ENCODE measurements at regions not wholly inside any gene's neighbourhood (a gene's known extent, or its start where the extent isn't known, plus 50 kb on each side); places are given as distances from the start of the nearest gene placed in this dataset.

GRCh38 chr2:204355688-204356087, 189.6 kb upstream of the PARD3B start:
- Mint-ChIP-seq H3K27me3 (ENCODE audit: low read depth) (no peaks in the 10 kb centered on the region), H3K36me3 (ENCODE audit: insufficient read depth in 1 of 3, low read depth in 3 of 3) (no peaks in the 10 kb centered on the region), H3K4me3 (no peak overlapping the region), H3K27ac (no peak overlapping the region), H3K9me3 (no peaks in the 10 kb centered on the region), H3K4me1 (peaks cover 0 to 4% of the 10 kb centered on the region in 2 experiments; a peak in 2 of 4 replicates)
- no peaks in the 10 kb centered on the region for H3K79me1 ChIP-seq (ENCODE audit: insufficient read depth, low read depth, low read length, poor library complexity, severe bottlenecking)
- no peak overlapping the region for H2BK15ac ChIP-seq (ENCODE audit: low read depth, low read length)
- no peak overlapping the region for H2AFZ ChIP-seq (ENCODE audit: low read length)
- no peak overlapping the region for H3K14ac ChIP-seq (ENCODE audit: insufficient read depth, low read length)
- no peak overlapping the region for H3K56ac ChIP-seq (ENCODE audit: insufficient read length, low read depth, low read length)
- no peaks in the 10 kb centered on the region for H3K4me1 ChIP-seq (ENCODE audit: insufficient read depth, low read length)
- no peak overlapping the region for H2AK5ac ChIP-seq (ENCODE audit: insufficient read length, low read length)
- H4K20me1 ChIP-seq (ENCODE audit: control insufficient read depth, insufficient read depth, insufficient read length), result no peaks in the 10 kb centered on the region
- no peak overlapping the region for H3K27ac ChIP-seq (ENCODE audit: insufficient read length, low read depth, low read length)
- H2BK5ac ChIP-seq (ENCODE audit: insufficient read length, low read length), result no peak overlapping the region
- H3K23ac ChIP-seq (ENCODE audit: insufficient read length, low read depth, low read length), result no peak overlapping the region
- H2BK20ac ChIP-seq (ENCODE audit: low read depth, low read length, poor library complexity, severe bottlenecking), result no peak overlapping the region
- H2BK12ac ChIP-seq (ENCODE audit: insufficient read length, low read depth, low read length), result no peak overlapping the region
- no peaks in the 10 kb centered on the region for H3K9me3 ChIP-seq (ENCODE audit: control insufficient read depth, low read depth, low read length)
- H4K8ac ChIP-seq (replicated peaks; ENCODE audit: insufficient read length, low read depth, low read length), result no peak overlapping the region
- H2BK120ac ChIP-seq (ENCODE audit: low read depth, low read length, poor library complexity, severe bottlenecking), result no peak overlapping the region
- H3K27me3 ChIP-seq (ENCODE audit: insufficient read depth, low read length), result no peaks in the 10 kb centered on the region
- no peak overlapping the region for H3T11ph ChIP-seq (ENCODE audit: low read length)
- no peak overlapping the region for H3K9ac ChIP-seq (ENCODE audit: extremely low read depth, insufficient read length, low read length)
- no peak for DNase-seq
- no peak overlapping the region for H4K91ac ChIP-seq (ENCODE audit: insufficient read length, low read depth, low read length)
- no peak overlapping the region for H3K4ac ChIP-seq (ENCODE audit: low read depth, low read length)
- TF ChIP-seq, protein P1, sequence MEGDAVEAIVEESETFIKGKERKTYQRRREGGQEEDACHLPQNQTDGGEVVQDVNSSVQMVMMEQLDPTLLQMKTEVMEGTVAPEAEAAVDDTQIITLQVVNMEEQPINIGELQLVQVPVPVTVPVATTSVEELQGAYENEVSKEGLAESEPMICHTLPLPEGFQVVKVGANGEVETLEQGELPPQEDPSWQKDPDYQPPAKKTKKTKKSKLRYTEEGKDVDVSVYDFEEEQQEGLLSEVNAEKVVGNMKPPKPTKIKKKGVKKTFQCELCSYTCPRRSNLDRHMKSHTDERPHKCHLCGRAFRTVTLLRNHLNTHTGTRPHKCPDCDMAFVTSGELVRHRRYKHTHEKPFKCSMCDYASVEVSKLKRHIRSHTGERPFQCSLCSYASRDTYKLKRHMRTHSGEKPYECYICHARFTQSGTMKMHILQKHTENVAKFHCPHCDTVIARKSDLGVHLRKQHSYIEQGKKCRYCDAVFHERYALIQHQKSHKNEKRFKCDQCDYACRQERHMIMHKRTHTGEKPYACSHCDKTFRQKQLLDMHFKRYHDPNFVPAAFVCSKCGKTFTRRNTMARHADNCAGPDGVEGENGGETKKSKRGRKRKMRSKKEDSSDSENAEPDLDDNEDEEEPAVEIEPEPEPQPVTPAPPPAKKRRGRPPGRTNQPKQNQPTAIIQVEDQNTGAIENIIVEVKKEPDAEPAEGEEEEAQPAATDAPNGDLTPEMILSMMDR (conservative IDR thresholded peaks at IDR 0.05), result no peak
- no peak overlapping the region for H4K5ac ChIP-seq (ENCODE audit: insufficient read length, low read depth, low read length)
- no peaks in the 10 kb centered on the region for H3K79me2 ChIP-seq (ENCODE audit: insufficient read depth, low read length)
- no CpG with 5 or more reads among the region's 1 CpG for WGBS (ENCODE audit: extremely low coverage, insufficient read length, low lambda C conversion rate)
- H3K23me2 ChIP-seq (ENCODE audit: insufficient read length, low read depth, low read length, poor library complexity, severe bottlenecking), result no peaks in the 10 kb centered on the region
- no peak overlapping the region for H3K4me2 ChIP-seq (ENCODE audit: insufficient read depth, insufficient read length, low read length)
- no peak overlapping the region for H3K18ac ChIP-seq (ENCODE audit: insufficient read length, low read depth, low read length)

Data from H9 (cell line).